Colon (tissue), 2 donors: ENCODE measurements at regions not wholly inside any gene's neighbourhood (a gene's known extent, or its start where the extent isn't known, plus 50 kb on each side); places are given as distances from the start of the nearest gene placed in this dataset.

ENCODE experiments used
- FAIRE-seq: peaks from 2 replicates; lab custom pipeline; 2012; peaks lifted over from hg19 to GRCh38; lab: Jason Lieb, UNC
- donor health status: control.
- donor health status: control.

DNA sequence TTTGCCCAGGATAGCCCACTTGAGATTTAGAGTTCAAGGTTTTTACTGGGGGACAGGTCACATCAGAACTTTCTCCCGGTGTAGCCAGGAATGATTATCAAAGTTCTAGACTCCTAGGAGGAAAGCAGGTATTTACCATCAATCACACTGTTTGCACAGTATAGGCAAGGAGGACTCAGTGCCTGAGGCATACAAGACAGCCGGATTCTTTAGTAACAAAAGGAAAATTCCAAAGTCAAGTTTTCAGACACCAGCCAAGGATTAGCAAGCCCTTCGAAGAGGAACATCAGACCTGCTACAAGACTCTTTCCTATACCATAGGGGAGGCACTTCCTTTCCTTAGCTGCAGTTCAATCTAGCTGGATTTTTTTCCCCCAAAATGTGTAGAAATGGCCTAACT is 197.8 kb upstream of the USP25 start:
- FAIRE-seq = no peak

DNA sequence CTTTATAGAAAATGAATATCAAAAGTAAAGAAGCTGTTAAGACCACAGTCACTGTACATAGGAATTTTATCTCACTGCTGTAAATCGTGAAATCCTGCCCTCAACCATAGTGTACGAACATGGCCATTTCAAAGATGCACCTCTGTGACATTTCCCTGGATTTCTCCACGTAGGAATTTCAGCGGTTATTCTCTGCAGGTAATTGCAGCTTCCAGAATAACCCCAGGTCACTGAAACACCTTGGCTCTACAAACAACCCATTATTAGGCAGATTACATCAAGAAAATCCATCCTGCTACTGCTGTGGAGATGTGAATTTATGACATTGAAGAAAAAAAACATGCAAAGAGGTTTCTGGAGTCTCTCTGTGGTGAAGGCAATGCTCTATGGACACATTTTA is 196.2 kb upstream of the USP25 start:
- no peak for FAIRE-seq

- FAIRE-seq = no peak
These were observed 195.3 kb upstream of the USP25 start for GRCh38 chr21:15534450-15534886.

DNA sequence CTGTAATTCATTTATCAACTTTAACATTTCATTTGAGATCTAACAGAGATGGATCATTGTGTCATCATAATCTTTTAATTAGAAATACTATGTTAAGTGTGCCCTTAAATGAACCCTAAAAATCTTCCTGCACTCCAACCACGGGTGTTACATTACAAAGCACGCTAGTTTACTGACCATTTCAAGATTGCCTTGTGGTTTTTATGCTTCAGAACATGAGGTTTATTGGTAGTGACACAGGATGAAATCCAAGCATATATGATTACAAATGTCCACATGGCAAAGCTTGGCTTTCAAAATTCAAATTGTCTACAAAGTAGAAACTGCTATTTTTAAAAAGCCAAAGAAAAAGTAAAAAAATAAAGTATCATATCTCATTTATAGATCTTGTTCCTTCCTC is 190.4 kb upstream of the USP25 start:
- FAIRE-seq = no peak

GRCh38 chr21:15543473-15543872 is 186.3 kb upstream of the USP25 start:
- FAIRE-seq = no peak

GRCh38 chr21:15549671-15550070 is 180.1 kb upstream of the USP25 start:
- FAIRE-seq = no peak

- FAIRE-seq = no peak
These were observed 176.8 kb upstream of the USP25 start for GRCh38 chr21:15552914-15553494.

GRCh38 chr21:15557925-15558324 is 171.9 kb upstream of the USP25 start:
- FAIRE-seq = no peak

DNA sequence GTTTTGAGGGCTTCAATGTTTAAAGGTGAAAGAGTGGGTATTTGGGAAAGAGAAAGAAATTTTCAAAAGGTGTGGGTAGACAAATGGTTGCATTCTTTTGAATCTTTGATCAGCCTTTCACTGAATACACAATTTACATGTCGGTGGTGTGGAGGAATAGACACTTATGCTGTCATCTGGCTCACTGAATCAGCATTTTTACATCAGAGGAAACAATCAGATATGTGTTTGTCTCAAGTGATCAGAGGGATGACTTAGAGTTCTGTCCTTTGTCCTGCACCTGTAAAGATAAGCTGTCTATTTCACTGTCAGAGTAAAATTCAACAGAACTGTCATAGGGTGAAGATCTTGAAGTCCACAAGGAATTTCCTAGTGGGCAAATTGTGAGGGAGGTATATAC is 170.9 kb upstream of the USP25 start:
- FAIRE-seq = no peak

DNA sequence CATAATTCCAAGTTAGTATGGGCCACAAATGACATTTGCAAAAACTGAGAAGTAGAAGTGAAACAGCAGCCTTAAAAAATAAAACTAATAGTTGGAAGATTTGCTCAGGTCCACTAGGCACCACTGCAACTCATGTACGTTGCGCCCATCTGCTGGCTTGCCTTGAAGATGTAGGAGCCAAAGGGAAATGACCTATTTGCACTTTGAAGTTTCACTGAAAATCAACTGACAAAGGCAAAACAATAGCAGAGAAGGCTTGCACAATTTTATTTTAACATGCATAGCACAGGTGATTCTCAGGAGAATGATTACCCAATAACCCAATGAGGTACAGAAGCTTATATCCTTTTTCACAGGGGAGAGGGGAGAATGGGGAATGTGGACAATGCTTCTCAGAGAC is 170.1 kb upstream of the USP25 start:
- no peak for FAIRE-seq

DNA sequence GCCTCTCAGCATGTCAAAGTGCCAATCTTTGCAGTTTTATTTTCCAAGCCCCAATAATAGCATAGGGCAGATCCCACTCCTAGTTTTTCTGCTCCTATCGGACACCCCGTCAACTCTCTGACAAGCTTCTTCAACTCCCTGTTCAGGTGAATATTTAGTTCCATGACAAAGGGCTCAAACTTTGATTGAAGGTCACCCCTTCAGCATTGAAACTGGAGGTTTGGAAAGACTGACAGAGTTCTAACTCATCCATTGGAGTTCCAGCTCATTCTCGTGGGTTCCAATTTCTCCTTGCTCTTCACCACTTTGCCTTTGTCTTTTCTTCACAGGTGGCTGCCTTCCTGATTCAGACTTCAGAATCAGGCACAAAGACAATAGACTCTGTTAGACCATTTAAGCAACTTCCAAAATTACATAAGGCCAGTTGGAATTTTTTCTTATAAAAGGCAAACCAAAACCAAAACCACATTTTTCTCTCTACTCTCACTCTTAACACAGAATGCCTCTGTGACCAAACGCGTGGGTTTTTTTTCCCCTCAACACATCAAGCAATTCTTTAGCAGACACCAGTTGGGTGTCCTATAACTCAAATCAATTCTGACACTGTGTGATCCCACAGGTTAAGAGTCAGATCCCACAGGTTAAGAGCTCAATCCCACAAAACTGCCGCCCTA is 169.3 kb upstream of the USP25 start:
- no peak for FAIRE-seq

DNA sequence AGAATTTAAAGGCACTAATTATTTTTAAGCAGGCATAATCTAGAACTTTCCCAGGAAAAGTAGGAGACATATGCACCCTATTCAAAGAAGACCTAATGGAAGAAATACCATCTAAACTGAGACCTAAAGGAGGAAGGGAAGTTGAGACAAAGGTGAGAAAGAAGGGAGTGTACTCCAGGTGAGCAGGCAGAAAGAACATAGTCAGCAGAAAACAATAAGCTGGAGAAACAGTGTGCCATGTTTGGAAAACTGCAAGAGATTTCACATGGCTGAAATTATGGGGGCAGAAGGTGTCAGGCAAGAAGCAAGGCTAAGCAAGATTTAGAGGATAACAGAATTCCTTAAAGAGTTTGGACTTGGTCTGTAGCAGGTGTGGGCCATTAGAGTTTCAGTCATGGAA is 167.0 kb upstream of the USP25 start:
- FAIRE-seq = no peak

GRCh38 chr21:15564907-15565306 is 164.9 kb upstream of the USP25 start:
- no peak for FAIRE-seq

- FAIRE-seq = no peak
These were observed 163.1 kb upstream of the USP25 start for GRCh38 chr21:15566703-15567102.

DNA sequence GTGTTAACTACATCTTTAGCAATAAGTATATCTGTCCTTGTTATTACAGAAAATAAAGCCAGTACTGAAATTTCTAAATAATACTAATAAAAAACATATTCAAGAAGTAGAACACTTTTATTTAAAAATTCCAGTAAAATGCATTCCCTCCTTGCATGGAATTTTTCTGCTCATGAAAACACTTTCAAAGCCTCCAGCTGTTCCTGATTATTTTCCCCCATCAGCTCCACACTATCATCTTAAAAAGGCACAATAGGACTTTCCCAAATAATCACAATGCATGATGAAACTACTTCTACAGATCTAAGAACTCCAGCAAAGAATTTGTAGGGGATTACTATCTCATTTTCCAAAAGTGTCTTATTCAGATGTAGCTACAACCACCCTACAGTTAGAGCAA is 162.6 kb upstream of the USP25 start:
- no peak for FAIRE-seq

GRCh38 chr21:15568516-15568915 is 161.3 kb upstream of the USP25 start:
- no peak for FAIRE-seq

- no peak for FAIRE-seq
These were observed 142.9 kb upstream of the USP25 start for GRCh38 chr21:15586752-15587427.

- peak; percentile 85 for FAIRE-seq
These were observed 137.4 kb upstream of the USP25 start for GRCh38 chr21:15592271-15592860.

DNA sequence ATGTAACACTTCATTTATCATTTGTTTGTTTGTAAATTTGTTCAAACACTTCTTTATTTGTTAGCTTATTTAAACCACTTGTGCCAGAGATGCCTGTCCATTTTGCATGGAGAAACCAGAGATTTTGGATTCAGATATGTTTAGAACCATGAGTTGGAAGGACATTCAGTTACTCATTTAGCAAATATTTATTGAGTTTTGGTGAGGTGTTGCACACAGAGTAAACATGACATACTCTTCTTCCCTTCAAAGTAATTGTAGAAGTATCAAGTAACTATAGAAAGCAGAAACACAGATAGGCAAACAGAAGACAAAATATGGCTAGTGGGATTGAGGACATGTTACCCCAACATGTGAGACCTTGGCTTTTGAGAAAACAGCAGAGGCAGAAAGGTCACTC is 136.8 kb upstream of the USP25 start:
- no peak for FAIRE-seq

GRCh38 chr21:15601390-15601789 is 128.4 kb upstream of the USP25 start:
- no peak for FAIRE-seq

- FAIRE-seq = no peak
These were observed 125.4 kb upstream of the USP25 start for GRCh38 chr21:15604413-15604812.

GRCh38 chr21:15614766-15615165 is 115.0 kb upstream of the USP25 start:
- no peak for FAIRE-seq

DNA sequence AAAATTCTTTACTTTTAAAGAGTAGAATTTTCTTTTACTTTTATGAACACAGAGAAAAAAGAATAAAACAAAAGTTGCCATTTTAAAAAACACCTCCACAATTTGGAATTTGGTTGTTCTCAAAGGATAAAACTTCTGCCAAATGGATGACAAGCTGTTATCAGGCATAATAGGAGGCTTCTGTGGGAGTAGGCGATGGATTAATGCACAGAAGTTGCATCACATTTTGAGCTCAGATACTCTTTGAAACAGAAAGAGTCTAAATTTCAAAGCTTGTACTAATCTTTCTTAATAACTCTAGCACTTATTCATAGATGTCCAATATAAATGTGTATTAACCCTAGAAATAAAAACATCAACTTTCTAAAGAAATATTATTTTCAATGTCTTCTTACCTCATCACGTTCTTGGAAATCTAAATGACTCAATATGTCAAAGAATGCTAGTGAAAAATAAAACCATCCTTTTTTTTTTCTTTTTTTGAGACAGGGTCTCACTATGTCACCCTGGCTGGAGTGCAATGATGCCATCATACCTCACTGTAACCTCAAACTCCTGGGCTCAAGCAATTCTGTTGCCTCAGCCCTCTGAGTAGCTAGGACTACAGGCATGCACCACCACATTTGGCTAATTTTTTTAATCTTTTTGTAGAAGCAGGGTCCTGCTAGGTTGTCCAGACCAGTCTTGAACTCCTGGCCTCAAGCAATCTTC is 112.8 kb upstream of the USP25 start:
- no peak for FAIRE-seq
